ENCODE measurements at regions not wholly inside any gene's neighbourhood (a gene's known extent, or its start where the extent isn't known, plus 50 kb on each side); places are given as distances from the start of the nearest gene placed in this dataset.

DNA sequence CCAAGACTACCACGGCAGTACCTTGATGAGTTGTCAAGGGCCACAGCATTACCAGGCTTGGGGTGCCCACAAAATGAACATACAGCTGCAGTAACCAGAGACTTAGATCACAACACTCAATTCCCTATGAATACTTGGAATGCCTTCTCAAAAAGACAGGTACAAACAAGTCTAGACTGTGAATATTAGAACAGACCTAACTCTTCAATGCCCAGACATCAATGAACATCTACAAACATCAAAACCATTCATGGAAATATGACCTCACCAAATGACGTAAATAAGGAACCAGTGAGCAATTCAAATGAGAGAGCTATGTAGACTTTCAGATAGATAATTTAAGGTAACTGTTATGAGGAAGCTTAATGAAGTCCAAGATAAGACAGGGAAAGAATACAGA, 185.1 kb upstream of the POU1F1 start:
- H3K4me3 ChIP-seq (ENCODE audit: low read depth, low read length) = no peak overlapping the region
- no peaks in the 10 kb centered on the region for H3K36me3 ChIP-seq (ENCODE audit: control insufficient read depth, insufficient read depth, low read length)
- H3K27me3 ChIP-seq (ENCODE audit: control insufficient read depth, insufficient read depth, low read length) = no peaks in the 10 kb centered on the region
- DNase-seq (ENCODE audit: low read depth) (peak; percentile 92), FAIRE-seq (no peak)
- TF ChIP-seq, protein P1, sequence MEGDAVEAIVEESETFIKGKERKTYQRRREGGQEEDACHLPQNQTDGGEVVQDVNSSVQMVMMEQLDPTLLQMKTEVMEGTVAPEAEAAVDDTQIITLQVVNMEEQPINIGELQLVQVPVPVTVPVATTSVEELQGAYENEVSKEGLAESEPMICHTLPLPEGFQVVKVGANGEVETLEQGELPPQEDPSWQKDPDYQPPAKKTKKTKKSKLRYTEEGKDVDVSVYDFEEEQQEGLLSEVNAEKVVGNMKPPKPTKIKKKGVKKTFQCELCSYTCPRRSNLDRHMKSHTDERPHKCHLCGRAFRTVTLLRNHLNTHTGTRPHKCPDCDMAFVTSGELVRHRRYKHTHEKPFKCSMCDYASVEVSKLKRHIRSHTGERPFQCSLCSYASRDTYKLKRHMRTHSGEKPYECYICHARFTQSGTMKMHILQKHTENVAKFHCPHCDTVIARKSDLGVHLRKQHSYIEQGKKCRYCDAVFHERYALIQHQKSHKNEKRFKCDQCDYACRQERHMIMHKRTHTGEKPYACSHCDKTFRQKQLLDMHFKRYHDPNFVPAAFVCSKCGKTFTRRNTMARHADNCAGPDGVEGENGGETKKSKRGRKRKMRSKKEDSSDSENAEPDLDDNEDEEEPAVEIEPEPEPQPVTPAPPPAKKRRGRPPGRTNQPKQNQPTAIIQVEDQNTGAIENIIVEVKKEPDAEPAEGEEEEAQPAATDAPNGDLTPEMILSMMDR (IDR thresholded peaks at IDR 0.05; ENCODE audit: insufficient read depth, low read length, severe bottlenecking) = no peak

DNA sequence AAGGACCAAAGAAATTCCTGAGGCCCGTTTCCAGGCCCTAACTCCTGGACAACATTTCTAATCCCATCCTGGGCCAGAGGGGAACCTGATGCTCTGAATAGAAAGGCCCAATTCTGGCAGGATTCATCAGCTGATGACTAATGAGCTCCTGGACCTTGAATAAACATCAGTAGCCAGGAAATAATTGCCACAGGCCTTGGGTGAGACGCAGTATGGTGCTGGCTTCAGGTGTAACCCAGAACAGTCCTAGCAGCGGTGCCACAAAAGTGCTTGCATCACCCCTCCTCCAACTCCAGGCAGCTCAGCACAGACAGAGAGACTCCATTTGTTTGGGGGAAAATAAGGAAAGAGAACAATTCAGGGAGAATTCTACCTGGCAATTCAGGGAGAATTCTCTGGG, 184.7 kb upstream of the POU1F1 start:
- FAIRE-seq = no peak
- no peak overlapping the region for H3K4me3 ChIP-seq (ENCODE audit: low read depth, low read length)
- DNase-seq (ENCODE audit: low read depth) = peak; percentile 77

DNA sequence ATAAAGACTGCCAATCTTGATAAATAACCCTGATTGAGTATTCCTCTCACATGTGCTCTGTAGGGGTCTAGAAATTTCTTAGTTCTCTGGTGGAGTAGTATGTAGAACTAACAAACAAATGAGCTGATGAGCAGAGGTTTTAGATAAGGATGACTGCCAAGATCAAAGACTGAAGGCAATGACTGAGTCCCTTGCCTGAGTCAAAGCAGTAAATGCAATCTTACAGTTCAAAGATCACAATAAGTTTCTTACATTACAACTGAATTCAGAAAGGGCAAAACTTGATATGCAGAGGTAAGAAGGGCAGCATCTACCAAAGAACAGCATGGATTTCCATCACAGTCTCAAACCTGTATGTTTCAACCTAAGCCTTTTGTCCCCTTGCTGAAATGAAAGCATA, 172.2 kb upstream of the POU1F1 start:
- TF ChIP-seq, protein P1 (IDR thresholded peaks at IDR 0.05; ENCODE audit: insufficient read depth, low read length, severe bottlenecking) = no peak
- FAIRE-seq (no peak), DNase-seq (ENCODE audit: low read depth) (no peak)
- Histone ChIP-seq H3K27me3 (ENCODE audit: control insufficient read depth, insufficient read depth, low read length) (no peaks in the 10 kb centered on the region), H3K36me3 (ENCODE audit: control insufficient read depth, insufficient read depth, low read length) (no peaks in the 10 kb centered on the region), H3K4me3 (ENCODE audit: low read depth, low read length) (no peak overlapping the region)

More for the DNA sequence above, 184.7 kb upstream of the POU1F1 start:
- TF ChIP-seq, protein P1 (IDR thresholded peaks at IDR 0.05; ENCODE audit: insufficient read depth, low read length, severe bottlenecking) = no peak
- no peaks in the 10 kb centered on the region for H3K36me3 ChIP-seq (ENCODE audit: control insufficient read depth, insufficient read depth, low read length)
- H3K27me3 ChIP-seq (ENCODE audit: control insufficient read depth, insufficient read depth, low read length) = no peaks in the 10 kb centered on the region

DNA sequence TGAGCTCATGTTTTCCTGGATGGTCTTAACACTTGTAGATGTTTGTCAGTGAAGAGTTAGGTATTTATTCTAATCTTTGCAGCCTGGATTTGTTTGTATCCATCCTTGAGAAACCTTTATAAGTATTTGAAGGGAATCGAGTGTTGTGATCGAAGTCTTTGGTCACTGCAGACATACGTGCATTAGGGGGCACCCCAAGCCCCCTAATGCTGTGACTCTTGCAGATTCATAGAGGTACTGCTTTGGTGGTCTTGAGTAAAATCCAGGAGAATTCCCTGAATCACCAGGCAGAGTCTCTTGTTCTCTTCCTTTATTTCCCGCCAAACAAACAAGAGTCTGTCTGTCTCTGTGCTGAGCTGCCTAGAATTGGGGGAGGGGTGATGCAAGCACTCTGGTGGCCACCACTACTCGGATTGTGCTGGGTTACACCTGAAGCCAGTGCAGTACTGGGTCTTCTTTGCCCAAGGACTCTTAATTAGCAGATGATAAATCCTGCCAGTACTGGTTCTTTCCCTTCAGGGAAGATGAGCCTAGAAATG, 170.5 kb upstream of the POU1F1 start:
- DNase-seq (ENCODE audit: low read depth) = no peak
- Histone ChIP-seq H3K27me3 (ENCODE audit: control insufficient read depth, insufficient read depth, low read length) (no peaks in the 10 kb centered on the region), H3K36me3 (ENCODE audit: control insufficient read depth, insufficient read depth, low read length) (no peaks in the 10 kb centered on the region), H3K4me3 (ENCODE audit: low read depth, low read length) (no peak overlapping the region)
- no peak for FAIRE-seq
- TF ChIP-seq, protein P1 (IDR thresholded peaks at IDR 0.05; ENCODE audit: insufficient read depth, low read length, severe bottlenecking) = no peak

DNA sequence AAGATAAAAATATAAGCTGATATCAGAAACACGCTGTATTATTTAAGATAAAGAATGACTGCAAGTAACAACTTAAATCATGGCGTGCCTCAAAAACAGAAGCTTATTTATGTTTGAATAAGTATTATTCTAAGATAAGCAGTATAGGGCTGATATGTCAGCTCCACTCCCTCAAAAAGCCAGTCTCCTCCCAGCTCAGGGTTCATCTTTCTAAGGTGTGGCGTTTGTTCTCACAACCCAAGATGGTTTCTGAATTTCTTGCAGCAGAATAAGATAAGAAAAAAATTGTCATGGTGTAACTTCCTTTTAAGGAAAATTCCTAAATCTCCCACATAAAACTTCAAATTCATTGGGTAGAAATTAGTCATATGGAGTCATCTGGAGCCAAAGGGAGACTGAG, 166.1 kb upstream of the POU1F1 start:
- Histone ChIP-seq H3K27me3 (ENCODE audit: control insufficient read depth, insufficient read depth, low read length) (no peaks in the 10 kb centered on the region), H3K4me3 (ENCODE audit: low read depth, low read length) (no peak overlapping the region), H3K36me3 (ENCODE audit: control insufficient read depth, insufficient read depth, low read length) (no peaks in the 10 kb centered on the region)
- TF ChIP-seq, protein P1 (IDR thresholded peaks at IDR 0.05; ENCODE audit: insufficient read depth, low read length, severe bottlenecking) = no peak
- DNase-seq (ENCODE audit: low read depth) (no peak), FAIRE-seq (no peak)

DNA sequence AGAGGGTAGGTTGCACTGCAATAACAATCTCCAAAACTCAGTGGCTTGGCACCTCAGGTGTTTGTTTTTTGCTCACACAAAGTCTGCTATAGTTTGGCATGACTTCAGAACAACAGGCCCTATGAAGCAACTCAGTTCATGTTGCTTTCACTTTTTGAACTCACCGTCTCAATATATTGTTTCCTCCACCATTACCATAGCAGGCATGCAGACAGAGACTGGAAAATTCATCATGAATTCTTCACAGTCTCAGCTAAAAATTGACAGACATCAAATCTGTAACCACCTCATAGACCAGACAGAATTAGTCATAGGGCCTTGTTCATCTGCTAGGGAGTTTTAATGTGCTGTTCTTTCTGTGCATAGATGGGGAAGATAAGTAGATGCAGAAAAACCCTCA, 161.4 kb upstream of the POU1F1 start:
- Histone ChIP-seq H3K36me3 (ENCODE audit: control insufficient read depth, insufficient read depth, low read length) (no peaks in the 10 kb centered on the region), H3K27me3 (ENCODE audit: control insufficient read depth, insufficient read depth, low read length) (no peaks in the 10 kb centered on the region), H3K4me3 (ENCODE audit: low read depth, low read length) (no peak overlapping the region)
- TF ChIP-seq, protein P1 (IDR thresholded peaks at IDR 0.05; ENCODE audit: insufficient read depth, low read length, severe bottlenecking) = no peak
- peak; percentile 66 for DNase-seq (ENCODE audit: low read depth)
- no peak for FAIRE-seq

Measured in bronchial epithelial cell (primary cell).